ENCODE measurements at regions not wholly inside any gene's neighbourhood (a gene's known extent, or its start where the extent isn't known, plus 50 kb on each side); places are given as distances from the start of the nearest gene placed in this dataset.

DNA sequence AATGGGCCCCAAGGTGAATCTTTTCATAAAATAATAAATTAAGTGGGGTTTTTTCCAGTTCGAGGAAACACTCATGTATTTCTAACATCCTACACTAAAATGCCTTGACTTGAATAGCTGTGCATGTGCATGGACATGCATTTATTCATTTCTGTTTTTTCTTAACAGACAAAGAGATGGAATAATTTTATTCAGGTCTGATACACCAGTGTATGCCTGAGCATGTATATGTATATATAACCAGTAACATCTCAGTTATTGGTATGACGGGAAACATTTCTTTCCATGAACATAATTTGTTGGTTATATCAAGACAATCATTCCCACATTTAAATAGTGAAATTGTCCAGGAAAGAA, 468.7 kb upstream of the TNP1 start:
- H3K4me1 Mint-ChIP-seq = no peaks in the 10 kb centered on the region
- H3K27me3 ChIP-seq (replicated peaks in 1 of 2; ENCODE audit: control insufficient read depth in 2 of 2, extremely low read depth in 1 of 2, insufficient read depth in 2 of 2, low read length in 1 of 2) = no peaks in the 10 kb centered on the region
- H3K4me1 ChIP-seq (ENCODE audit: control insufficient read depth in 1 of 2, extremely low read depth in 1 of 2, insufficient read depth in 2 of 2, low read length in 2 of 2) = no peaks in the 10 kb centered on the region
- no peak overlapping the region for H3K4me3 Mint-ChIP-seq
- no CpG with 5 or more reads among the region's 2 CpGs for WGBS (ENCODE audit: insufficient coverage)
- DNase-seq = no peak
- H3K9me3 ChIP-seq = no peaks in the 10 kb centered on the region
- no peak for ATAC-seq (replicated peaks in 1 of 4)
- peaks cover 0 to 2% of the 10 kb centered on the region in 2 donors for H3K36me3 ChIP-seq (ENCODE audit: control insufficient read depth in 2 of 2, extremely low read depth in 1 of 2, insufficient read depth in 1 of 2, low read length in 1 of 2)
- H3K27me3 Mint-ChIP-seq = peaks cover 5 to 7% of the 10 kb centered on the region in 2 donors
- no peak overlapping the region for H3K27ac Mint-ChIP-seq
- no peak overlapping the region for H3K27ac ChIP-seq (ENCODE audit: low read length)
- H3K4me3 ChIP-seq (ENCODE audit: control insufficient read depth in 1 of 2, extremely low read depth in 1 of 2, low read length in 1 of 2) = no peak overlapping the region
- H3K9me3 Mint-ChIP-seq = peaks cover 11 to 12% (median 12%) of the 10 kb centered on the region in 3 donors
- ChIA-PET CTCF (no interaction called here), POLR2A (no interaction called here)
- H3K36me3 Mint-ChIP-seq = peaks cover 20% of the 10 kb centered on the region

DNA sequence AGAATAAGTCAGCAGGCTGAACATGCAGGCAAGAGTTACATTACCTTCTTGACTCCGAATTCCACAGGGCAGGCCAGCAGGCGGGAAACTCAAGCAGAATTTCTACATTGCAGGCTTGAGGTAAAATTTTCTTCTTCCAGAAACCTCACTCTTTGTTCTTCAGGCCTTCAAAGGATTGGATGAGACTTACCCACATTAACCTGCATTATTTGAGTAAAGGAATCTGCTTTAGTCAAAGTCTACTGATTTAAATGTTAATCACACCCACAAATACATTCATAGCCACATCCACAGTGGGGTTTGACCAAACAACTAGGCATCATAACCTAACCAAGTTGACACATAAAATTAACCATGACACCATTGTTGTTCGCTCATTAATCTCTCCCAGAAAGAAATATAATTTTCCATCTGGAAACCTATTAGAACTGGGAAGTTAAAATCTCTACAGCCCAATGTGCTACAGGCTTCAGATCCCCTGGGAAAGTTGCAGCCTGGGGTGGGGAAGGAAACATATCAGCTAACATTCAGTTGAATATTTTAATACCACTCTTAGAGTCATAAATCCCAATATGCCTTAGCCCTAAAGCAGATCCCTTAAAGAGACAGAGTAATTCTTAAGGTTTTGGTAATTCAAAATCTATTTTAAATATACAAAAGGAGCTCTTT, 468.2 kb upstream of the TNP1 start:
- H3K27ac Mint-ChIP-seq = no peak overlapping the region
- ChIA-PET POLR2A (no interaction called here), CTCF (no interaction called here)
- peaks cover 20% of the 10 kb centered on the region for H3K36me3 Mint-ChIP-seq
- WGBS (ENCODE audit: insufficient coverage) = 68% methylated on average over 2 of the region's 3 CpGs
- Histone ChIP-seq H3K27ac (ENCODE audit: low read length) (no peak overlapping the region), H3K36me3 (ENCODE audit: control insufficient read depth in 2 of 2, extremely low read depth in 1 of 2, insufficient read depth in 1 of 2, low read length in 1 of 2) (peaks cover 0 to 2% of the 10 kb centered on the region in 2 donors), H3K4me3 (ENCODE audit: control insufficient read depth in 1 of 2, extremely low read depth in 1 of 2, low read length in 1 of 2) (no peak overlapping the region), H3K27me3 (replicated peaks in 1 of 2; ENCODE audit: control insufficient read depth in 2 of 2, extremely low read depth in 1 of 2, insufficient read depth in 2 of 2, low read length in 1 of 2) (no peaks in the 10 kb centered on the region), H3K4me1 (ENCODE audit: control insufficient read depth in 1 of 2, extremely low read depth in 1 of 2, insufficient read depth in 2 of 2, low read length in 2 of 2) (no peaks in the 10 kb centered on the region), H3K9me3 (no peaks in the 10 kb centered on the region)
- H3K9me3 Mint-ChIP-seq = peaks cover 11 to 12% (median 12%) of the 10 kb centered on the region in 3 donors
- no peak for DNase-seq
- no peaks in the 10 kb centered on the region for H3K4me1 Mint-ChIP-seq
- no peak overlapping the region for H3K4me3 Mint-ChIP-seq
- no peak for ATAC-seq (replicated peaks in 1 of 4)
- H3K27me3 Mint-ChIP-seq = peaks cover 5 to 7% of the 10 kb centered on the region in 2 donors

DNA sequence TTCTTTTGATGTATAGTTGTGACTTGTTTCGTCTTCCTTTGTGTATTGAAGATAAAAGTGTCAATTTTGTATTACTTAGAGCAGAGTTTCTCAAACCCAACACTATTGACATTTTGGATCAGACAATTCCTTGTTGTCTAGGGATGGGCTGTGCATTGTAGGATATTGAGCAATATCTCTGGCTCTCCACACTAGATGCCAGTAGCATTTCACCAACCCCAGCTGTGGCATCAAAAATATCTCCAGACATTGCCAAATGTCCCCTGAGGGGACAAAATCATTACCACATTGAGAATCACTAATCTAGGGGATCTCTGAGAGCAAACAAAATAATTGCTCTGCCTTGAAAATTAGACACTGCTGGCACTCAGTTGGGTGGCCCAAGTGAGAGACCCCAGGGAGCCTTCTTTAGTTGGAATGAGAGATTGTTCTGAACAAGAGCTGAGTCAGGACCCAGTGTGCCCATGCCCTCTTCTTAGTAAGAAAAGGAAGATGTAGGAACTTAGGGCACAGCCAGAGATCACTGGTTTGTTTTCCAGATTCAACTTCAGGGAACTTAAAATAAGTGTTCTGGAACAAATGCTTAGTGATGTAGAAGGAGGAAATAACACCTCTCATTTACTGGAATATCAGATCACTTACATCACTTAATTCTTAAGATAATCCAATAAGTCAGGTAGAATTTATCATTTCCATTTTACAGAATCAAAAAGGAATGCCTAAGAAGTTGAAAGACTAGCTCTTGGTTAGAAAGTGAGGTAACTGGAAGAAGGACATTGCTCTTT, 466.6 kb upstream of the TNP1 start:
- no peaks in the 10 kb centered on the region for H3K4me1 Mint-ChIP-seq
- no CpG with 5 or more reads among the region's 1 CpG for WGBS (ENCODE audit: insufficient coverage)
- ChIA-PET CTCF (no interaction called here), POLR2A (interaction anchor here in 1 of 2 donors (0.7 kb wide), 1 partner anchor 12 kb away, joined by 4 read pairs; no protein-coding TSS in a partner anchor)
- peaks cover 20% of the 10 kb centered on the region for H3K36me3 Mint-ChIP-seq
- no peak overlapping the region for H3K4me3 ChIP-seq (ENCODE audit: control insufficient read depth in 1 of 2, extremely low read depth in 1 of 2, low read length in 1 of 2)
- no peak overlapping the region for H3K27ac ChIP-seq (ENCODE audit: low read length)
- H3K27me3 Mint-ChIP-seq = peaks cover 5 to 7% of the 10 kb centered on the region in 2 donors
- H3K36me3 ChIP-seq (ENCODE audit: control insufficient read depth in 2 of 2, extremely low read depth in 1 of 2, insufficient read depth in 1 of 2, low read length in 1 of 2) = peaks cover 0 to 2% of the 10 kb centered on the region in 2 donors
- H3K27me3 ChIP-seq (replicated peaks in 1 of 2; ENCODE audit: control insufficient read depth in 2 of 2, extremely low read depth in 1 of 2, insufficient read depth in 2 of 2, low read length in 1 of 2) = no peaks in the 10 kb centered on the region
- peaks cover 11 to 12% (median 12%) of the 10 kb centered on the region in 3 donors for H3K9me3 Mint-ChIP-seq
- no peaks in the 10 kb centered on the region for H3K4me1 ChIP-seq (ENCODE audit: control insufficient read depth in 1 of 2, extremely low read depth in 1 of 2, insufficient read depth in 2 of 2, low read length in 2 of 2)
- DNase-seq (no peak), ATAC-seq (replicated peaks in 1 of 4) (no peak)
- no peaks in the 10 kb centered on the region for H3K9me3 ChIP-seq
- no peak overlapping the region for H3K4me3 Mint-ChIP-seq
- no peak overlapping the region for H3K27ac Mint-ChIP-seq

DNA sequence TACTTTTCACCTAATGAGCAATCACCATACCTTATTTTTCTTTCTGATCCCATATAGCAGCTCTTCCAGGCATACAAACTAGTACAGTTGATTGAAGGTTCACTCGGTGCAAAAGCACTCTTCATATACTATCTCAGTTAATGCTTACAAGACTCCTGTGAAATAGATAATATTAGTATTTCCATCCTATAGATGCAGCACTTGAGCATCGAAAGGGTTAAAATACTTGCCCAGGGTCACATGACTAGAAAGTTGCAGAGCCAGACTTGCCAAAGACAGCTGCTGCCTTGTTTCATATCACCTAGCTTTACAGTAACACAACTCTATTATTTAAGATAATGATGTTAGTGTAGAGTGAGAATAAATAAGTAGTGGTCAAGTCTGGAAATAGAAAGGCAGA, 466.0 kb upstream of the TNP1 start:
- ATAC-seq (replicated peaks in 1 of 4) = no peak
- H3K36me3 Mint-ChIP-seq = peaks cover 20% of the 10 kb centered on the region

DNA sequence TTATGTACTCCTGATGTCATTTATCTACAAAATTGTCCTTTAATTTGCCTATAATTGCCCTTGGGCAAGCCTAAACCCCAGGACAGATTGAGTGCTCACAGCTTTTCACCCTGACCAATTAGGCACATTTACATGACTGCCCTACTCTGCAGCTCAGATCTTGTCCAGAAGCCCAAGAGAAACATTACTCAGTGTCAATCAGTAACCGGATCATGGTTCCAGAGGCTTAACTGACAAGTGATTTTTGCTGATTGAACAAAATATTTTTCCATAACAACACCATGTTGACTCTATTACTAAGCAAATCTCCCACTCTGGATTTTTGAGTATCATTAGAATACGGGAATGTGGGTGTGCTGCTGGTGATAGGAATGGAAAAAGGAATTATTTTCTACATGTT, 465.4 kb upstream of the TNP1 start:
- no peaks in the 10 kb centered on the region for H3K9me3 ChIP-seq
- H3K27me3 ChIP-seq (replicated peaks in 1 of 2; ENCODE audit: control insufficient read depth in 2 of 2, extremely low read depth in 1 of 2, insufficient read depth in 2 of 2, low read length in 1 of 2) = no peaks in the 10 kb centered on the region
- no CpG with 5 or more reads among the region's 2 CpGs for WGBS (ENCODE audit: insufficient coverage)
- H3K36me3 Mint-ChIP-seq = peaks cover 20% of the 10 kb centered on the region
- H3K4me1 Mint-ChIP-seq = no peaks in the 10 kb centered on the region
- ChIA-PET POLR2A (no interaction called here), CTCF (no interaction called here)
- ATAC-seq (replicated peaks in 1 of 4) (no peak), DNase-seq (no peak)
- peaks cover 11 to 12% (median 12%) of the 10 kb centered on the region in 3 donors for H3K9me3 Mint-ChIP-seq
- no peaks in the 10 kb centered on the region for H3K4me1 ChIP-seq (ENCODE audit: control insufficient read depth in 1 of 2, extremely low read depth in 1 of 2, insufficient read depth in 2 of 2, low read length in 2 of 2)
- H3K36me3 ChIP-seq (ENCODE audit: control insufficient read depth in 2 of 2, extremely low read depth in 1 of 2, insufficient read depth in 1 of 2, low read length in 1 of 2) = peaks cover 0 to 2% of the 10 kb centered on the region in 2 donors
- no peak overlapping the region for H3K4me3 Mint-ChIP-seq
- H3K27me3 Mint-ChIP-seq = peaks cover 5 to 7% of the 10 kb centered on the region in 2 donors
- H3K27ac ChIP-seq (ENCODE audit: low read length) = no peak overlapping the region
- H3K27ac Mint-ChIP-seq = no peak overlapping the region
- no peak overlapping the region for H3K4me3 ChIP-seq (ENCODE audit: control insufficient read depth in 1 of 2, extremely low read depth in 1 of 2, low read length in 1 of 2)

More for the DNA sequence above, 466.0 kb upstream of the TNP1 start:
- no peaks in the 10 kb centered on the region for H3K9me3 ChIP-seq
- no peak overlapping the region for H3K27ac Mint-ChIP-seq
- no peak overlapping the region for H3K27ac ChIP-seq (ENCODE audit: low read length)
- no peaks in the 10 kb centered on the region for H3K27me3 ChIP-seq (replicated peaks in 1 of 2; ENCODE audit: control insufficient read depth in 2 of 2, extremely low read depth in 1 of 2, insufficient read depth in 2 of 2, low read length in 1 of 2)
- DNase-seq = no peak
- ChIA-PET CTCF (no interaction called here), POLR2A (no interaction called here)
- no CpG with 5 or more reads among the region's 2 CpGs for WGBS (ENCODE audit: insufficient coverage)
- no peak overlapping the region for H3K4me3 ChIP-seq (ENCODE audit: control insufficient read depth in 1 of 2, extremely low read depth in 1 of 2, low read length in 1 of 2)
- H3K9me3 Mint-ChIP-seq = peaks cover 11 to 12% (median 12%) of the 10 kb centered on the region in 3 donors
- no peaks in the 10 kb centered on the region for H3K4me1 Mint-ChIP-seq
- H3K4me1 ChIP-seq (ENCODE audit: control insufficient read depth in 1 of 2, extremely low read depth in 1 of 2, insufficient read depth in 2 of 2, low read length in 2 of 2) = no peaks in the 10 kb centered on the region
- H3K36me3 ChIP-seq (ENCODE audit: control insufficient read depth in 2 of 2, extremely low read depth in 1 of 2, insufficient read depth in 1 of 2, low read length in 1 of 2) = peaks cover 0 to 2% of the 10 kb centered on the region in 2 donors
- peaks cover 5 to 7% of the 10 kb centered on the region in 2 donors for H3K27me3 Mint-ChIP-seq
- no peak overlapping the region for H3K4me3 Mint-ChIP-seq

DNA sequence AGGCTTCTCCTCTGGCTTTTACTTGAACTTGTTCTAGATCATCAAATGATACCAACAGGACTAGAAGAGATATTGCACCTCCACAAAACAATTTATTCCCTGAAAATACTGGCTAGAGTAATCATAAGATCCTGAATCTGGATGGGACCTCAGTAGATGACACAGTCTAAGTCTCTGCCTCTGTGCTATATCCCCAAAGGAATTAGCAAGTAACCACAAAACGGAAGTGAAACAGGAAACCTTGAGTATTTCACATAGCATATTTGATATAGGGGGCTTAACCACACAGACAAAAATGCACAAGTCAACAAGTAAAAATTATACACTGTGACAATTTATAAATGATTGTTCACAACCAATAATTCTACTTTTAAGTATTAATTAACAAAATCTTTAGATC, 456.9 kb upstream of the TNP1 start:
- Histone ChIP-seq H3K27me3 (replicated peaks in 1 of 2; ENCODE audit: control insufficient read depth in 2 of 2, extremely low read depth in 1 of 2, insufficient read depth in 2 of 2, low read length in 1 of 2) (no peaks in the 10 kb centered on the region), H3K27ac (ENCODE audit: low read length) (no peak overlapping the region), H3K9me3 (no peaks in the 10 kb centered on the region), H3K4me3 (ENCODE audit: control insufficient read depth in 1 of 2, extremely low read depth in 1 of 2, low read length in 1 of 2) (no peak overlapping the region), H3K36me3 (ENCODE audit: control insufficient read depth in 2 of 2, extremely low read depth in 1 of 2, insufficient read depth in 1 of 2, low read length in 1 of 2) (no peaks in the 10 kb centered on the region), H3K4me1 (ENCODE audit: control insufficient read depth in 1 of 2, extremely low read depth in 1 of 2, insufficient read depth in 2 of 2, low read length in 2 of 2) (peaks cover 0 to 8% of the 10 kb centered on the region in 2 experiments)
- H3K9me3 Mint-ChIP-seq = no peaks in the 10 kb centered on the region
- H3K4me3 Mint-ChIP-seq = no peak overlapping the region
- H3K36me3 Mint-ChIP-seq = peaks cover 5% of the 10 kb centered on the region
- no peak overlapping the region for H3K27ac Mint-ChIP-seq
- peaks cover 14 to 18% (median 17%) of the 10 kb centered on the region in 3 donors for H3K4me1 Mint-ChIP-seq
- ChIA-PET POLR2A (no interaction called here), CTCF (interaction anchor here in 1 of 2 donors (0.6 kb wide), 1 partner anchor 1183 kb away, joined by 3 read pairs; no protein-coding TSS in a partner anchor)
- ATAC-seq (replicated peaks in 1 of 4) = no peak
- no peak for DNase-seq
- no CpG with 5 or more reads among the region's 1 CpG for WGBS (ENCODE audit: insufficient coverage)
- H3K27me3 Mint-ChIP-seq = no peaks in the 10 kb centered on the region
